ENCODE measurements at regions not wholly inside any gene's neighbourhood (a gene's known extent, or its start where the extent isn't known, plus 50 kb on each side); places are given as distances from the start of the nearest gene placed in this dataset.

GRCh38 chr4:154086247-154086646 is 297.4 kb upstream of the SFRP2 start:
- no peaks in the 10 kb centered on the region for H3K36me3 ChIP-seq (ENCODE audit: control insufficient read depth in 2 of 2, insufficient read depth in 2 of 2, low read length in 2 of 2)
- no peaks in the 10 kb centered on the region for H3K27me3 ChIP-seq (ENCODE audit: control insufficient read depth in 1 of 2, insufficient read depth in 2 of 2, low read length in 2 of 2)
- no peaks in the 10 kb centered on the region for H3K9me3 ChIP-seq (ENCODE audit: control insufficient read depth in 2 of 2, low read length in 2 of 2)
- H3K27ac ChIP-seq (ENCODE audit: low read length) = no peak overlapping the region
- no peaks in the 10 kb centered on the region for H3K4me1 ChIP-seq (ENCODE audit: control insufficient read depth, insufficient read depth, low read length)
- H3K4me3 ChIP-seq (ENCODE audit: low read length in 2 of 2) = no peak overlapping the region
- H3K9ac ChIP-seq (ENCODE audit: low read length in 2 of 2) = no peak overlapping the region

- no peak overlapping the region for H3K4me3 ChIP-seq (ENCODE audit: low read length in 2 of 2)
- H3K9me3 ChIP-seq (ENCODE audit: control insufficient read depth in 2 of 2, low read length in 2 of 2) = no peaks in the 10 kb centered on the region
- H3K9ac ChIP-seq (ENCODE audit: low read length in 2 of 2) = no peak overlapping the region
- H3K4me1 ChIP-seq (ENCODE audit: control insufficient read depth, insufficient read depth, low read length) = no peaks in the 10 kb centered on the region
- no peak overlapping the region for H3K27ac ChIP-seq (ENCODE audit: low read length)
- H3K27me3 ChIP-seq (ENCODE audit: control insufficient read depth in 1 of 2, insufficient read depth in 2 of 2, low read length in 2 of 2) = no peaks in the 10 kb centered on the region
- no peaks in the 10 kb centered on the region for H3K36me3 ChIP-seq (ENCODE audit: control insufficient read depth in 2 of 2, insufficient read depth in 2 of 2, low read length in 2 of 2)
Measured at GRCh38 chr4:154084864-154085263, 296.0 kb upstream of the SFRP2 start.

- Histone ChIP-seq H3K9ac (ENCODE audit: low read length in 2 of 2) (no peak overlapping the region), H3K27ac (ENCODE audit: low read length) (no peak overlapping the region), H3K27me3 (ENCODE audit: control insufficient read depth in 1 of 2, insufficient read depth in 2 of 2, low read length in 2 of 2) (no peaks in the 10 kb centered on the region), H3K36me3 (ENCODE audit: control insufficient read depth in 2 of 2, insufficient read depth in 2 of 2, low read length in 2 of 2) (no peaks in the 10 kb centered on the region), H3K4me3 (ENCODE audit: low read length in 2 of 2) (no peak overlapping the region), H3K9me3 (ENCODE audit: control insufficient read depth in 2 of 2, low read length in 2 of 2) (no peaks in the 10 kb centered on the region), H3K4me1 (ENCODE audit: control insufficient read depth, insufficient read depth, low read length) (no peaks in the 10 kb centered on the region)
Measured at GRCh38 chr4:154082760-154083535, 294.1 kb upstream of the SFRP2 start.

GRCh38 chr4:154081391-154081790 is 292.5 kb upstream of the SFRP2 start:
- no peaks in the 10 kb centered on the region for H3K36me3 ChIP-seq (ENCODE audit: control insufficient read depth in 2 of 2, insufficient read depth in 2 of 2, low read length in 2 of 2)
- H3K9ac ChIP-seq (ENCODE audit: low read length in 2 of 2) = no peak overlapping the region
- no peak overlapping the region for H3K27ac ChIP-seq (ENCODE audit: low read length)
- no peak overlapping the region for H3K4me3 ChIP-seq (ENCODE audit: low read length in 2 of 2)
- H3K4me1 ChIP-seq (ENCODE audit: control insufficient read depth, insufficient read depth, low read length) = no peaks in the 10 kb centered on the region
- H3K9me3 ChIP-seq (ENCODE audit: control insufficient read depth in 2 of 2, low read length in 2 of 2) = no peaks in the 10 kb centered on the region
- no peaks in the 10 kb centered on the region for H3K27me3 ChIP-seq (ENCODE audit: control insufficient read depth in 1 of 2, insufficient read depth in 2 of 2, low read length in 2 of 2)

- Histone ChIP-seq H3K36me3 (ENCODE audit: control insufficient read depth in 2 of 2, insufficient read depth in 2 of 2, low read length in 2 of 2) (no peaks in the 10 kb centered on the region), H3K9me3 (ENCODE audit: control insufficient read depth in 2 of 2, low read length in 2 of 2) (no peaks in the 10 kb centered on the region), H3K27me3 (ENCODE audit: control insufficient read depth in 1 of 2, insufficient read depth in 2 of 2, low read length in 2 of 2) (no peaks in the 10 kb centered on the region), H3K4me1 (ENCODE audit: control insufficient read depth, insufficient read depth, low read length) (no peaks in the 10 kb centered on the region), H3K9ac (ENCODE audit: low read length in 2 of 2) (no peak overlapping the region), H3K4me3 (ENCODE audit: low read length in 2 of 2) (no peak overlapping the region), H3K27ac (ENCODE audit: low read length) (no peak overlapping the region)
Measured at GRCh38 chr4:154078504-154079350, 289.8 kb upstream of the SFRP2 start.

- H3K36me3 ChIP-seq (ENCODE audit: control insufficient read depth in 2 of 2, insufficient read depth in 2 of 2, low read length in 2 of 2) = no peaks in the 10 kb centered on the region
- no peak overlapping the region for H3K4me3 ChIP-seq (ENCODE audit: low read length in 2 of 2)
- no peaks in the 10 kb centered on the region for H3K9me3 ChIP-seq (ENCODE audit: control insufficient read depth in 2 of 2, low read length in 2 of 2)
- no peak overlapping the region for H3K27ac ChIP-seq (ENCODE audit: low read length)
- no peaks in the 10 kb centered on the region for H3K4me1 ChIP-seq (ENCODE audit: control insufficient read depth, insufficient read depth, low read length)
- no peaks in the 10 kb centered on the region for H3K27me3 ChIP-seq (ENCODE audit: control insufficient read depth in 1 of 2, insufficient read depth in 2 of 2, low read length in 2 of 2)
- no peak overlapping the region for H3K9ac ChIP-seq (ENCODE audit: low read length in 2 of 2)
Measured at GRCh38 chr4:154076921-154077320, 288.0 kb upstream of the SFRP2 start.

- Histone ChIP-seq H3K4me1 (ENCODE audit: control insufficient read depth, insufficient read depth, low read length) (no peaks in the 10 kb centered on the region), H3K4me3 (ENCODE audit: low read length in 2 of 2) (no peak overlapping the region), H3K27me3 (ENCODE audit: control insufficient read depth in 1 of 2, insufficient read depth in 2 of 2, low read length in 2 of 2) (no peaks in the 10 kb centered on the region)
Measured at GRCh38 chr4:154073107-154073822, 284.4 kb upstream of the SFRP2 start.

GRCh38 chr4:154067786-154068185 is 278.9 kb upstream of the SFRP2 start:
- Histone ChIP-seq H3K27me3 (ENCODE audit: control insufficient read depth in 1 of 2, insufficient read depth in 2 of 2, low read length in 2 of 2) (no peaks in the 10 kb centered on the region), H3K4me1 (ENCODE audit: control insufficient read depth, insufficient read depth, low read length) (no peaks in the 10 kb centered on the region), H3K9ac (ENCODE audit: low read length in 2 of 2) (no peak overlapping the region), H3K4me3 (ENCODE audit: low read length in 2 of 2) (no peak overlapping the region), H3K36me3 (ENCODE audit: control insufficient read depth in 2 of 2, insufficient read depth in 2 of 2, low read length in 2 of 2) (no peaks in the 10 kb centered on the region), H3K9me3 (ENCODE audit: control insufficient read depth in 2 of 2, low read length in 2 of 2) (peaks cover 7 to 10% of the 10 kb centered on the region in 2 donors), H3K27ac (ENCODE audit: low read length) (no peak overlapping the region)

More at GRCh38 chr4:154073107-154073822, 284.4 kb upstream of the SFRP2 start:
- Histone ChIP-seq H3K27ac (ENCODE audit: low read length) (no peak overlapping the region), H3K9ac (ENCODE audit: low read length in 2 of 2) (no peak overlapping the region), H3K9me3 (ENCODE audit: control insufficient read depth in 2 of 2, low read length in 2 of 2) (no peaks in the 10 kb centered on the region), H3K36me3 (ENCODE audit: control insufficient read depth in 2 of 2, insufficient read depth in 2 of 2, low read length in 2 of 2) (no peaks in the 10 kb centered on the region)

GRCh38 chr4:154065368-154065767 is 276.5 kb upstream of the SFRP2 start:
- no peaks in the 10 kb centered on the region for H3K36me3 ChIP-seq (ENCODE audit: control insufficient read depth in 2 of 2, insufficient read depth in 2 of 2, low read length in 2 of 2)
- H3K9me3 ChIP-seq (ENCODE audit: control insufficient read depth in 2 of 2, low read length in 2 of 2) = peaks cover 9 to 17% of the 10 kb centered on the region in 2 donors
- no peak overlapping the region for H3K4me3 ChIP-seq (ENCODE audit: low read length in 2 of 2)
- H3K9ac ChIP-seq (ENCODE audit: low read length in 2 of 2) = no peak overlapping the region
- H3K27me3 ChIP-seq (ENCODE audit: control insufficient read depth in 1 of 2, insufficient read depth in 2 of 2, low read length in 2 of 2) = no peaks in the 10 kb centered on the region
- H3K27ac ChIP-seq (ENCODE audit: low read length) = no peak overlapping the region
- no peaks in the 10 kb centered on the region for H3K4me1 ChIP-seq (ENCODE audit: control insufficient read depth, insufficient read depth, low read length)

- Histone ChIP-seq H3K27me3 (ENCODE audit: control insufficient read depth in 1 of 2, insufficient read depth in 2 of 2, low read length in 2 of 2) (no peaks in the 10 kb centered on the region), H3K27ac (ENCODE audit: low read length) (no peak overlapping the region), H3K4me1 (ENCODE audit: control insufficient read depth, insufficient read depth, low read length) (no peaks in the 10 kb centered on the region), H3K4me3 (ENCODE audit: low read length in 2 of 2) (no peak overlapping the region), H3K9me3 (ENCODE audit: control insufficient read depth in 2 of 2, low read length in 2 of 2) (peaks cover 10 to 19% of the 10 kb centered on the region in 2 donors), H3K9ac (ENCODE audit: low read length in 2 of 2) (no peak overlapping the region), H3K36me3 (ENCODE audit: control insufficient read depth in 2 of 2, insufficient read depth in 2 of 2, low read length in 2 of 2) (no peaks in the 10 kb centered on the region)
Measured at GRCh38 chr4:154064244-154064643, 275.4 kb upstream of the SFRP2 start.
